GM19397 (cell line): ENCODE measurements at regions not wholly inside any gene's neighbourhood (a gene's known extent, or its start where the extent isn't known, plus 50 kb on each side); places are given as distances from the start of the nearest gene placed in this dataset.

Experiments
- ATAC-seq: cut with Tn5 transposase; IDR thresholded peaks from one replicate; pipeline ENCODE4 v1.9.1; 2021; ENCODE audit warnings: mild to moderate bottlenecking, moderate library complexity; ENCODE audit not compliant: unreplicated experiment

- no peak for ATAC-seq
These were observed 190.8 kb downstream of the ATP23 start for GRCh38 chr12:58131986-58132755.

DNA sequence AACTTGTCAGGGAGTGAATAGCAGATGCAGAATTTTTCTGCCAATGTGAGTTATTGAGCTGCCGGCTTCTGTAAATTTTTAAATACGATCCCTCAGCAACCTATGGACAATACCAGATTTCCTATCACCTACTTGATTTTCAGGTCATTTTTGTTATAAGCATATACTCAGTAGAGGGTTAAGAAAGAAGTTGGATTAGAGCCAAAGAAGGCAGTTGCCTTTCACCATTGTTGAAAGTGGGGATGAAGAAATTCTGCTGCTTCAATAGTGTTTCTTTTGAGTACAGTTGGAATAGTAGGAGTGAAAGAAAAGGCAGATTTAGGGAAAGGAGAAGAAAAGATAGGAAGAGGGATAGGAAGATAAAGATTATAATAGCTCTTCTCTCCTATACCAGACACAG lies 197.1 kb downstream of the ATP23 start:
- no peak for ATAC-seq

DNA sequence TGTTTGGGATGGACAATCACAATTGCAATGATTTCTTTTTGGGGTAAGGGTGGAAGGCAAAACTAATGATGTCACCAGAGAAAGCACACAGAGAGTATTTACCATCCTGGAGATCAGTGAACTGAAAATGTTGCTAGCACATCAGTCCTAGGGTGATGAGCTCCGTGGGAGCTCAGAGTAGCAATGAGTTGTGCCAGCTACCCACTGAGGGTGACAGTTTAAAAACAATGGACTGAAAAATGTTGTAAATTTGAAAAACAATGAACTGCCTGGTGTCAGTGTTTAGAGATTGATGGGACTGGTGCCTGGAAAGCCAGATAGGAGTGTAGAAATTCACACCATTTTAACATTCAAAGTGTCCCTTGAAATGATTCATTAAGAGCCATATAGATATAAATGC lies 198.5 kb downstream of the ATP23 start:
- no peak for ATAC-seq

DNA sequence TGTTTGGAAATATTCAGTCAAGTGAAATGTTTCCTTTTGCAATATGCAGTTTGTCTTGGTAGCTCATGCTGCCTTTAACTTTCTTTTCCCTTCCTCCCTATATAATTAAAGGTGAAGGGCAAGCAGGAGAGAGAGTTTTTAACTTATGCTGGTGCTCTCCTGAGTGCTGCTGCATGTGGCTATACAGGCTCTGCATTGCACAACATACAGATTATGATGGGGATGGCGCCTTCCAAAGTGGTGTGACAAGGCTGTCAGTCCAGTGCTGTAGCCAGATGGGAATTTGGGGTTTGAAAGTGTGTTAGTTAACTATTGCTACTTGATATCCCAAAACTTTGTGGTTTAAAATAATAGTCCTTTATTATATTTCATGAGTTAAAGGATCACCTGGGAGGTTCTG lies 199.0 kb downstream of the ATP23 start:
- no peak for ATAC-seq

DNA sequence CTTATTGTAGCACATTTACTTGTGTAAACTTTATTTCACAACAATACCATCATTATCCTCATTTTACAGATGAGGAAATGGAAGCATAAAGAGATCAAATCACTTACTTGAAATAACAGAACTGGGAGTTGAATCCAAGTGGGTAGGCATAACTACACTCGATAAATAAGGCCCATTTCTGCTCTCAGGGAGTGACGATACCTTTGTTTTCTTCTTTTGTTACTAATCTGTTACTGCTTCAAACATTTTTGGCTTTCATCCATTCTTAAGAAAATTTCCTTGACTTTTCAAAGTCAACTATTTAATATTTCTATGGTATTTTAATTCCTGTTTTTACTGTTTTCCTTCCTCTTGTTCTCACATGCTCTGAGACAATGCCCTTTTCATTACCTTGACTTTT lies 201.6 kb downstream of the ATP23 start:
- ATAC-seq: no peak

DNA sequence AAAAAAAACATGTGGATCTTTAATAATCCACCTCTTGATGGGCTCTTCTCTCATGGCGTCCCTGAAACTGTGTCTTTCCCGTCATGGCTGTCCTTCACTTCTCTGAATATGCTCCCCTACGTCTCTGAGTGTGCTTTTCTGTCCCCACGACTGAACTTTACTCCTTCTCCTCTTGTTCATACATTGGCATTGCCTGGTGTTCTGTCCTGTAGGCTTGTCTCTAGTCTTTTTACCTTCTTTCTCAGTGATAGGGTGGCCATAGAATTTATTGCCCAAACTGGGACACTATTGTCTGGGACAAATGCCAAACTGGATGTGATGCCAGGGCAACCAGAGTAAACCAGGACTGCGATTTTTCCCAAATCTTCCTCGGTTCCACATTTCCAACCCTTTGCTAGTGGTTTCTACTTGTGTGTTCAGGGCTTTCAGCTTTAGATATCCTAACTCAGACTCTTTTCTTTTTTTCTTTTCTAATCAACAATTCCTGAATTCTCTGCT lies 202.2 kb downstream of the ATP23 start:
- no peak for ATAC-seq

DNA sequence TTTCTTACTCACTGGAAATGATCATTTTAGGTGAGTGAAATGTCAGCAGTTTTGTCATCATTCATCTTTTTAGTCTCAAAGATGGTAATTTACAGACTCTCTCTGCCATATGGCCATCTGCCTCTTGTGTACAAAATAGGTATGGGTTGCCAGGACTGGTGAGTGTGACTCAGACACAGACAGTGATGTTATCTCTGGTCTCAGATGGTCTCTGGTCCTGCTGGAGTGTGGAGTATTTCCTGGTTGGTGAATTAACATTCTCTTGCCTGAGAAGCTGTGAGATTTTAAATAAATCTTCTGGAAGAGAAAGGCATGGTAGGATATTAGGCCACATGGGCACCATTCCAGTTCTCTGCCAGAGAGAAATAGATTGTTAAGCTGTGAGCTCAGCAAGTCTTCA lies 207.0 kb downstream of the ATP23 start:
- no peak for ATAC-seq

GRCh38 chr12:58148976-58149375 lies 207.6 kb downstream of the ATP23 start:
- no peak for ATAC-seq

- no peak for ATAC-seq
These were observed 213.0 kb downstream of the ATP23 start for GRCh38 chr12:58154359-58154758.

GRCh38 chr12:58156697-58157096 lies 215.3 kb downstream of the ATP23 start:
- no peak for ATAC-seq

- no peak for ATAC-seq
These were observed 218.6 kb downstream of the ATP23 start for GRCh38 chr12:58159941-58160340.

DNA sequence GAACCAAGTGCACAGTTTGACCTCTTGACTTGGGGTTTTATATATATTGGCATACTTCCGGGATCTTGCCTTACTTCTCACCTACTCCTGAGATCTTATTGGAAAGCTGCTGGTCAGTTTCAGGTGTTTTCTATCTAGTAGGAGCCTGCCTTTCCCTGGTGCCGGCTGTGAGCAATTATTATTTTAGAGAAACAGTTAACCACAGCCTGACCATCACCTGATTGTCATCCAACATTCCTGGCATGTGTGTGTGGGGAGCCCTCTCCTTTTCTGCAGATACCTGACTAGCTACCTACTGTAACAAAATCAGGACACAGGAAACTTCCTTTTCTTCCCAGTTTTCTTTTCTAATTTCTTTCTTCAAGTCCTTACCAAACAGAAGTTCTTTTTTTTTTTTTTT lies 220.4 kb downstream of the ATP23 start:
- ATAC-seq: no peak

DNA sequence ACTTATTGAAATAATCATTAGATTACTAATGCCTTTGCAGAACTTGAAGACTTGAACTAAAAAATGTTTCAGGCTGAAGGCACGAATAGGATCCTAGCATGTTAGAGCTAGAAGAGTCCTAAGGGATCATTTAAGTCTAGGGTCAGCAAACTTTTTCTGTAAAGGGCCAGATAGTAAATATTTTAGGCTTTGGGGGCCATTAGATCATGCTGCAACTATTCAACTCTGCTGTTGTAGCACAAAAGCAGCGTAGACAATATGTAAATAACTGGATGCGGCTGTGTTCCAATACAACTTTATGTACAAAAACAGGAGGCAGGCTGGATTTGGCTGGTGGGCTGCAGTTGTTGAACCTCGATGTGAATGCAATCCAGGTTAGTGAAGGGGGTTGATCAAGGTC lies 221.7 kb downstream of the ATP23 start:
- no peak for ATAC-seq

DNA sequence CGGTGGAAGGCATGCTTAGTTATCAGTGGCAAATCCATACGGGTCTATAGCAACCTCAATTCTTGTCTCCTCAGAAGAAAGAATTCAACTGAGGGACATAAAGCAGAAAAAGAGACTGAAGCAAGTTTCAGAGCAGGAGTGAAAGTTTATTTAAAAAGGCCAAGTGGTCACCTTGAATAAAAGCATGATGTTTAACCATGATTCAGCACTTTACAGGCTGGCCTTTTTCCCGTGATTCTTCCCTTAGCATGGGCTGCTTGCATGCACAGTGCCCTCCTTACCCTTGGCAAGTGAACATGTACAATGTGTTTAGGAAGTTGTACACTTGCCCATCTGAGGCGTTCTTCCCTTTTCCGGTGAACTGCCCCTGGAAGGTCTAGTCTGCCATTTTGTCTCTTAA lies 225.3 kb downstream of the ATP23 start:
- no peak for ATAC-seq

DNA sequence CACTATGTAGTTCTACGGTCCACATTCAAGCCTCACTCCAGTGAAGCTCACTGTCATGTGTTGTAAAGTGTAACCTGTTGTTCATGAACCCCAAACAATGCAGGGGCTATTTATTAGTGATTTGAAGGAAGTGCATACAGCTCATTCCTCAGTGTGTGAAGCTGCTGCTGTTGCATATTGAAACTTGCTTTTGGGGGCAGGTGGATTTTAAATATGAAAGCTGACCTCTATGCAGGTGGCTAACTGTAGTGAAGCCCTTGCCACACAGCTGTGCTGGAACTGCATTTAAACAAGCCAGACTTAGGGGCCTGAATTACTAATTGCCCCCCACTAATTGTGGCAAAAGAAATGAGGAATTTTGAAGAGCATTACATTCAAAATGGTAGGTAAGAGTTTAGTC lies 226.3 kb downstream of the ATP23 start:
- no peak for ATAC-seq

DNA sequence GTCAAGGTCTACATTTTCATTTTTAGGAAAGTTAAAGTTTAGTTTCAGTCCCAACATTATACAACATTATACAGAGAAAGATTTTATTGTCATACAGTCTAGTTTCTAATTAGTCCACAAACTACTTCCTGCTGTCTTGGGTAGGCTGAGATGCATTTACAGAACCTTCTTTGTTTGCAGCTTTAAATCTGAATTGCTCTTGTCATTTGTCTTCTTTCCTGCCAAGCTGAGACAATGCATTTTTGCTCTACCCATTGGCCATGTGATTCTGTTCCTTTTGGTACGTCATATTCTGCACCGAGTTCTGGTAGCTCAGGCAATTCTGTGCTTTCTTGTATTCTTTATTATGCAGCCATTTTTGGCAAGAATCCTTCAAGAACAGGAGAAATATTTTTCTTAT lies 228.5 kb downstream of the ATP23 start:
- no peak for ATAC-seq

DNA sequence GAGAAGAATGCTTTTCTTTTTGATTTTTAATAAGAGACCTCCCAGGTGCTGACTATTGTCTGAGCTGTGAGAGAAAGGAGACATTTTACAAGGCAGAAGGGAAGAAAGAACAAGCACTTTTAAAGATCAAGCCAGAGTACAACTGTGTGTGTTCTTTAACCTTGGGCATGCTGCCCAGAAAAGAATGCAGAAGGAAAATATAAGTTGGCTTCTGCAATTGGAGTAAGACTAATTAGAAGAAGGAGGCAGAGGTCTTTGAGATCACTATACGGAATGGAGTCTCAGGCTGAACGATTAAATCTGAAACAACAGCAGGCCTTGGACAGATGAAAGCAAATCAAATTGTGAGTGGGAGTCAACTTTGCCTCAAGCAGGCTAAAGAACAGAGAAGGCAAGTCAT lies 230.5 kb downstream of the ATP23 start:
- ATAC-seq: no peak

DNA sequence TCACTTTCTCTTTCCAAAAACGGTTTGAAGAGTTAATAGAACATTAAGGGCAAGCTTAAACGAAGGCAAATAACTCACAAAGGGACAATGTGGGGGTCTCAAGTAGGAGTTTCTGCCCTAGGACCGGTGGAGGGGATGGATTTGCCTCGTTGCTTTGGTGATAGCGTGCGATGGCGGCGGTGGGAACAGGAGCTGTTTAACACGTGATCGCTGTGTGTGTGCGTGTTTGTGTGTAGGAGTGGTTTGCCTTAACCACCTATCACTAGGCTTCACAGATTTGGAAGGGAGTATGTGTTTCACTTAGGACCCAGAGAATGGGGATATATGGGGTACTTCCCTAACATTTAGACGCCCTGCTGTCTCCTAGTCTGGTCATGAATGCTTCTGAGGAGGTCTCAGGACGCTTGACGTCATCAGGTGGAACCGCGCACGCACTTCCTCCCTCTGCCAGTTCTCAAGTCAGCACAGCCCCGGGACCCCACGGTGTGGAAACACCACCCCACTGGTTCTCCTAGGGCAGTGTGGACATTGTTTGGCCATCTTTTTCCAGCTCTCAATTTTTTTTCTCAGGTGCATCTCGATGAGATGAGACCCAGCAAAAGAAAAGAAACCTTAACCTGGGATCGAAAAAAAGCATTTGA lies 231.2 kb downstream of the ATP23 start:
- no peak for ATAC-seq

DNA sequence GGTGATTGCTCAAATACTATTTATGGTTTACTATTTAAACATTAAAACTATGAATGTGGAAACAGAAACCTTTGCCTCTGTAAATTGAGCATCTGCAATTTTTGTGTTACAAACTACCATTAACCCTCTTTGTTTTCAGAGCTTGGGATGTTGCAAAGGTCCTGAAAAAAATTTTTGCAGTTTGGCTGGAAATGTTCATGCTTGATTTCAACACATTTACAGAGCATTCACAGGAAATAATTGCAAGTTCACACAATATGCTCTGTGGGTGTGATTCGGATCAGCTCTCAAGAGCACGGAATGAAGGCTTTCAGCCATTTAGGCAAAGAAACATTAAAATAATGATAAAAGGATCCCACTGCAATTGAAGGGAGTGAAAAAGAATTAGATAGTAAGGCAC lies 232.9 kb downstream of the ATP23 start:
- ATAC-seq: no peak

GRCh38 chr12:58176296-58176869 lies 235.0 kb downstream of the ATP23 start:
- no peak for ATAC-seq

DNA sequence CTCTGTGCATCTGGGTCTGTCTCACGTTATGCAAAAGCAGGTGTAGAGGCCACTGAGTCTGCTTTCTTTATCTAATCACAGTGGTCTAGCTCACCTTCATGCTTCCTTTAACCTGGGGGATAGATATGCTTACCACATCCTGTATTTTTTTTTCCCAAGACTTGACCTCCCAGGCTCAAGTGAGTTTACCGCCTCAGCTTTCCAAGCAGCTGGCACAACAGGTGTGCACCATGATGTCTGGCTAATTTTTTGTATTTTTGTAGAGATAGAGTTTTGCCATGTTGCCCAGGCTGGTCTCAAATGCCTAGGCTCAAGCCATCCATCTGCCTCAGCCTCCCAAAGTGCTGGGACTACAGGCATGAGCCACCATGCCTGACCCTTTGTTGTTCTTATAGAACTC lies 236.0 kb downstream of the ATP23 start:
- ATAC-seq: no peak

- no peak for ATAC-seq
These were observed 242.8 kb downstream of the ATP23 start for GRCh38 chr12:58184212-58184611.
